HG03060 (cell line): ENCODE measurements at regions not wholly inside any gene's neighbourhood (a gene's known extent, or its start where the extent isn't known, plus 50 kb on each side); places are given as distances from the start of the nearest gene placed in this dataset.
A peak's percentile ranks its signal among the peaks of the same experiment; 100 is the strongest.
"Not testable (repeated sequence)": the region's sequence is repeated elsewhere in the genome, so short reads cannot be mapped to it uniquely, and the experiment has no call there.

Experiments
- ATAC-seq: cut with Tn5 transposase; IDR thresholded peaks from one replicate; pipeline ENCODE4 v1.9.1; 2021; ENCODE audit warnings: low read depth, moderate number of reproducible peaks; ENCODE audit not compliant: unreplicated experiment

DNA sequence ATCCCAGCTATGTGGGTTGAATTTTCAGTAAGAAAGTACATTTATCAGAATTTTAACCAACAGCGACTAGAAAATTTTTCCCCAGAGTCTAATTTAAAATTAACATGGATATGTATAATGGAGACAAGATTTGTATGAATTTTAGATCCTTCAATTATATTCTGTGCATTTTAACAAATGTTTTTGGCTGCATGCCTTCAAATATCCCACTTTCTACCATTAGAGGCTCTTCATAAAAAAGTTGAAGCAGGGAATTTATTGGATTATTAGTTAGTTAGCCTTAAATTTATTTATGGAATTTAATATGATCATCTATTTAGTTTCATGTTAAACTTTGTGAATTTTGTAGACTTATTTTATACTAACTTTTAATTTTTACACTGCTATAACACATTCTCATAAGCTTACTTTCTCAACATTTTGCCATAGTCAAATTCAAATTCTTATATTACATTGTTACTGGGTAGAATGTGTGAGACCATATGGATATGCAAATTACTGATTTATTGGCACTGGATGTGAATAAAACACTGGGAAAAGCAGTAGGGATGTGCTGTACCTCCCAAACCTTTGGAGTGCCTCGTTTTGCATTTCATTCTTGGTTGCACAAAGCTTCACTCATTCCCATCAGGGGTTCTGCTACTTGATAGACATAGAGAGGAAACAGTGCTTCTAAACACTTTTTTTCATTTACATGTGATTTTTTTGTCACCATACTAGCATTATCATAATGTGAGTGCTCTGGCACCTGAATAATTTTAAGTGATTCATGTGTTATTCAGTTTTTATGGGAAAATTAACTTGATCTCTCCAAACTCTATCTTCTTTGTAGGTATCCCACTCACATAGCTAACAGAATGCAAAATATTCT is 491.8 kb upstream of the COX7C start:
- no peak for ATAC-seq

DNA sequence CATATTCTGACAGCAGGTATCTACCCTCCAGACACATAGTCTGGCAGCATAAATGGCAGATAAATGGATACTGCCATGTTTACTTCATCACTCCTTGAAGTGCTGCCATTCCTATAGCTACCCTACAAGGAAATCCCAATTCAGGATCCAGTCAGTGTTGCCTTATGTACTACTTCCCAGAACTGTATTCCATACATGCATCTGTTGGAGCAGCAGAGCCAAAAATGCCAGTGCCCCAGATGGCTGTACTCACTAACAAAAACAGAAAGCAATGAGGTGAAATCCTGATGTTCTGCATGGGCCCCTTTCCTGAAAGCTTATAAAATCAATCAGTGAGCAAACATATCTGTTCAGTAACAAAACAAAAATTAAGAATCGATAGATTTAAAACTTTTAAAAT is 490.0 kb upstream of the COX7C start:
- ATAC-seq = no peak

DNA sequence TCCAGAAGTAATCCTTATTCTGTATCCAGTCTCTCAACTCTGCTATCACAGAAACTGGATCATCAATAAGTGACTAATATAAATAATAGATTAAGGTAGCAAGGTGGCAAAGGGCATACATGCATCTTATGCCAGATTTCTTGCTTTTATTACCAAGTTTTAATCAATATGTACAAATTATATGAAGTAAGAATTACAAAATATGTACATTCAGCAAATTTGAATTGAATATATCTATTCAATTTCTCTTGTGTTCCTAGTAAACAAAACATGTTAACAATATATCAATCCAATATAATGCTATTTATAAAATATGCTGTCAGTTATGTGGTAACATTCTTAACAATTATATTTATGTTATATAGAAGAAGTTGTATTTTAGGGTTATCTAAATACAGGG is 488.7 kb upstream of the COX7C start:
- ATAC-seq = no peak

DNA sequence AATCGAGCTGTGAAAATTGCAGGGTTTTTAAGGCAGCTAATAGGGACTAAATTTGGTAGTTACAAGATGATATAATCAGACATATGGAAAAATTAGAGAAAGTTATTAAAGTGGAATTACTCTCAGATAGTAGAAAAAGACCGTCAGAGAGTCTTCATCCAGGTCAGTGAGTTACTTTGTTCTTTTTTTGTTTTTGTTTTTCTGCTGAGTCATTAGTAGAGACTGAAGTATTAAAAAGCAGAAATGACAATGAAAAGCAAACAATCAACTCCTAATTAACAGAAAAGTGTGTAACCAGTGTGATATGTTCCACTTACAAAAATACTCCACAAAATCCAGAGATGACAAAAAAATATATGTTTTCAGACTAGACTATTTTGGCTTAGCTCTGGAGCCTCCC is 480.4 kb upstream of the COX7C start:
- ATAC-seq = no peak

DNA sequence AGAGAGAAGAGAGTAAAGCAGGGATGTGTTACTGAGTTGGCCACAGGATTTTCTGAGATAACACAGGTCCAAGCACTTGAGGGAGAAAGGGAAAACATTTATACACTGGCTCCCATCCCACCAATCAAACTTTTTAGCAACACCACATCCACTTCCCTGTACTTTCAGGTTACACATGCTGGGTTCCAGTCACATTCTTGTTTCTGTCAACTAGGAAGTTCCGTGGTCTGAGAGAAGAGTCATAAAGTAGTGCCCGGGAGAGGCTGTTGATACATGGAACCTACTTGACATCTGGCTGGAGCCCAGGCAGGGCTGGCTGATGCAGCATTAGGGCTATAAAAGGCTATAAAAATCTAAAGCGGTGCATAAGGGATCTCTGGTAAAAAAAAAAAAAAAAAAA is 473.9 kb upstream of the COX7C start:
- no peak for ATAC-seq

DNA sequence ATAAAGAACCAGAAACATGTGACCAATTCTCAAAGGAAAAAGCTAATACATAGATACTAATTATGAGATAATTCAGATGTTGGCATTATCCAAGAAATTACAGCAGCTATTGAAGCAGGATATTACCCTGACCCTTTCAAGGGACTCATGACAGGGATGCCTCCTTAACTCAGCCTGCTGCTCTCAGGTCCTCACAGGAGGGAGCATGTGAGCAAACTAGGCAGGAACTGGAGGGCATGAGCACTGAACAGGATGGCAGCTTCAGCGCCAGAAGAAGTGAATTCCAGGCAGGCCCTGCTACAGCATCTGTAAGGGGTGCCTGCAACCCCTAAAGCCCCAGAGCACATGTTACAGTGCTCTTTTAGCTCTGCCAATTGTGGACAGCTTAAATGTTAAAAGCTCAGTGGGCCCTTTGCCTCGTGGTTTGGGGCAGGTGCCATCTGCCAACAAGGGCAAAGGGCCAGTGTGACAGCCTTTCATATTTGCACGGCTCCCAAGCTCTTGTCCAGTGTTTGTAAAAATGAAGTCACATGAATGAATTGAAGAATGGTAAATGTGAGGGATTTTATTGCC is 464.7 kb upstream of the COX7C start:
- ATAC-seq = no peak

DNA sequence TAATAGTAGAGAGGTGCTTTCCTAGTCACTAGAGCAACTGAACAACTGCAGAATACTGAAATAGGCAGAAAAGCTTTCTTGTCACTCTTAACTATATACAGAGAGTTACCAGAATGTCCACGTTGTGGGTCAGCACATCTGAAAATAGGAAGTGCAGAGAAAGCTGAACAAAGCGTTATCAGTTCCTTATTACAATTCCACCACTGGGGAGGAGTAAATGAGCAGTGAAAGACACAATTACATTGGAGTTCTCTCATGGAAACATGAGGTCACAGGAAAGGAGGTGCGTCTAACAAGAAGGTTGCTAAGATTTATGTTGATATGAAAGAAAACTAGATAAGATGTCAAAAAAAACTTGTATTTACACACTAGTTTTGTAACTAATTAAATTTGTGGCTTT is 461.9 kb upstream of the COX7C start:
- no peak for ATAC-seq

DNA sequence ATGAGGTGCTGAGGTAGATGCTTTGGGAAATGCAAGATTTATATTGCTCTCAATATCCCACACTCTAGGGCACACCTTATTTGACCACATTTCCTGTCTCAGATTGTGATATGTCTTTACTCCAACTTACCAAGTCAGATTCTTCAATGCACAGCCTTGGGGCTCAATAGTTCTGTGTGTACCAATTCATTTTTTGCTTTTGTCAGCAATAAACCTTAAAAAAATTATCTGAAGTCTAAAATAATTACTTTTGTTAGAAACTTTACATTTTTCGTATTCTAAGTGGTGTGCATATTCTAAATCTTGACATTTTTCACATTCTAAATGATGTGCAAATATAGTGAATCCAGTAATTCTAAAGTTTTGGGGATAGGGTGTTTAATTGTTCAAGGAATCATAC is 447.5 kb upstream of the COX7C start:
- no peak for ATAC-seq

DNA sequence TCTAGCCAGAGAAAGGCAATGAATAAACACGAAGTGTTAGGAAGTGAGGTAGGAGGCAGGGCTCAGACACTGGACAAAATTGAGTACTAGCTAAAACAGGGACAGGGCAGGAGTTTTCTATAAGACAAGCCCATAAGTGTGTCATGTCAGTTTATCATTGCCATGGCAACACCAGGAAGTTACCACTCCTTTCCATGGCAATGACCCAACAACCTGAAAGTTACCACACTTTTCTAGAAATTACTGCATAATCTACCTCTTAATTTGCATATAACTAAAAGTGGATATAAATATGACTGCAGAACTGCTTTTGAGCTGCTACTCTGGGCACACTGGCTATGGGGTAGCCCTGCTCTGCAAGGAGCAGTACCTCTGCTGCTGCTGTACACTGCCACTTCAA is 442.5 kb upstream of the COX7C start:
- peak; percentile 96 for ATAC-seq

DNA sequence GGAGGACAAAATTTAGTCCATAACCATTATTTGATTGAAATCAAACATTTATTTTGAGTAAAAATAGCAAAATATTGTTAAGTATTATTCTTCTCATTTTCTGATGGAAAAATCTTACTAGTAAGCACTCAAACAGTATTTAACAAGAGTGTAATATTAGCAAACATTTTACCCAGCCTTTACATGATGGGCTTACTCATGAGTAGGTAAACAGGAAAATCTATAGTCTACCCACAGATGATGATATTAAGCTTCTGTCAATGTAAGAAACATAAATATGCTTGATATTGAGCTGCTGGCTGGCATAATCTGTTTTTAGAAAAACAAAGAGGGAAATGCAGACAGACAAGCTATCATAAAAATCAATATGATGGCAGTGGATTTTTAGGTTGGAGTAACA is 418.5 kb upstream of the COX7C start:
- no peak for ATAC-seq

DNA sequence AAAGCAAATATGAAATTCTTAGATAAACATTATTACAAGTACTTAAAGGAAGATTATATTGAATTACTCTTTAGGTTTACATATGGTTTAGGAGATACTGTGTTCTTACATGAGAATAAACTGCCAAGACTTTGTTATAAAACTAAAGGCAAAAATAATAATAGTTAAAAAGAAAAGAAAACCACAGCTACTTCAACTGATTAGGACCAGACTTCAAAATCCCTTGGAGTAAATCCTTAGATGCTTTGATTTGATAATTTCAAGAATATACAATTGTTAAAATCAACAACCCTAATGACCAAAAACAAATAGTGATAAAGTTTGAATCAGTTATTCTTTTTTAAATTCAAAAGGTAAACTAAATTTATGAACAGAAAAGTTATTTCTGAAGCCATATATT is 389.6 kb upstream of the COX7C start:
- no peak for ATAC-seq

DNA sequence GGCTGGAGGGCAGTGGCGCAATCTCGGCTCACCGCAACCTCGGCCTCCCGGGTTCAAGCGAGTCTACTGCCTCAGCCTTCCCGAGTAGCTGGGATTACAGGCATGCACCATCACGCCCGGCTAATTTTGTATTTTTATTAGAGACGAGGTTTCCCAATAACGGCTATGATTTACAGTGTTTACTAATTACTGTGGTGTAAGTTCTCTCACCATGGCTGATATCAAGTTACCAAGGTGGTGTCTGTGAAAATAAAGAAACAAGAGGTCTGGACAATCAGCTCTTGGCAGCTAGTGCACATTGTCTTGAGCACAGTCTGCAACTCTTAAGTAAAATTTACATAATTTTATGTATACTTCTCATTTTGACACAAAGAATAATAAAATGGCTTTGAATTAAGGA is 385.5 kb upstream of the COX7C start:
- ATAC-seq = no peak

DNA sequence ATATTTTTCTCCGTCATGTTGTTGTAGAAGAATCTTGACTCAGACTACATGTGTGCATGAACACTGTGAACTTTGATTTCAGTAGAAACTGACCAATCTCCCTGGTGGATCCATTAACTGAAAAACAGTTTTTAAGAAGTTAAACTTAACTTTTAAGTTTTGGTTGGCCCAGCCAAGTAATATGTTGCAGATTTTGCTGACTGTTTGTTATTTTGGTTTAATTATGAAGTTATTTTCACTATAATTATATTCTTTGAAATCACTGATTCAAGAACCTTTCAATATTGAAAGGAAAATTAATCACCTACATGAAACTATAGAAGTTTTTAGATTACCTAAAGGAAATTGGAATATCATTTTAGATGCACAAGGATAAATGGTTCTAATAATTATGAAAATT is 373.6 kb upstream of the COX7C start:
- ATAC-seq = no peak

DNA sequence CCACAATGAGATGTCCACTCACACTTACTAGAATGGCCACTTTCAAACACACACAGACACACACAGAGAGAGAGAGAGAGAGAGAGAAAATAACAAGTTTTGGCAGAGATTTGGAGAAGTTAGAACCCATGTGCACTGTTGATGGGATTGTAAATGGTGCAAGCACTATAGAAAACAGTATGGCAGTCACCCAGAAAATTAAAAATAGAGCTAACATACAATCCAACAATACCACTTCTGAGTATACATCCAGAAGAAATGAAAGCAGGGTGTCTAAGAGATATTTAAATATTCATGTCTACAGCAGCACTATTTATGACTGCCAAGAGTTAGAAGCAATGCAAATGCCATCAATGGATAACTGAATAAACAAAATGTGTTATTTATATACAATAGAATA is 359.9 kb upstream of the COX7C start:
- ATAC-seq = no peak

DNA sequence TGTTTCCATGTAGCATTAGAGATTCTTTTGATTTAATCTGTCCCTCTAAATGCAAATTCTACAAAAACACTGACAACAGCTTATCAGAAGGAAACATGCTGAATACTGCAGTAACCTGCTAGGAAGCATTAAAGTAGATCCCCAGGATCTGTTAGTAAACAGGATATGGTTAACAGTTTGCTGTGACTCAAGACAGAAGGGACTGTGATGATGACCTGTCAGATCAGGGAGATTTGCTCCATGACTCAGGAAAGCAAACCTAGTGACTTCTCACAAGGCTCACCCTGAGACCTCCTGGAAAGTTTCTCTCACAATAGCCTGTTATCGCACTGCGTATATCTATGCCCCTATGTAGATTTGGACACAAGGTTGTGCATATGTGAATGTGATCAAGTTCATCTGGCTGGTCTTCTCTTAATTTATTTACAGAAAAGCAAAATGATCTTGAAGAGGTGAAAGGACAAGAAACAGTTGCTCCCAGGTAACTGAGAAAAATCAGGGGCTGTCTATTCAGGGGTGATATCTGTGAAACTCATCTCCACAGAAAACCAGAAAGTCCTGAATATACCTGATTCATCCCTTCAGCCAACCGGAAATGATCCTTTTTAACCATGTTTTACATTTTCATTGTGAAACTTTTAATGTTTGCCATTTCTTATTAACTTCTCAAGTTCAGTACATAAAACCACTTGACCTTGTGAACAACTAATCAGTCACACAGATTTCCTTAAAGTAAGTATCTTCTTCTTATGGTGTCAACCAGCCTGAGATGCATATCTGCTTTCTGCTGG is 333.1 kb upstream of the COX7C start:
- ATAC-seq = not testable (repeated sequence)

DNA sequence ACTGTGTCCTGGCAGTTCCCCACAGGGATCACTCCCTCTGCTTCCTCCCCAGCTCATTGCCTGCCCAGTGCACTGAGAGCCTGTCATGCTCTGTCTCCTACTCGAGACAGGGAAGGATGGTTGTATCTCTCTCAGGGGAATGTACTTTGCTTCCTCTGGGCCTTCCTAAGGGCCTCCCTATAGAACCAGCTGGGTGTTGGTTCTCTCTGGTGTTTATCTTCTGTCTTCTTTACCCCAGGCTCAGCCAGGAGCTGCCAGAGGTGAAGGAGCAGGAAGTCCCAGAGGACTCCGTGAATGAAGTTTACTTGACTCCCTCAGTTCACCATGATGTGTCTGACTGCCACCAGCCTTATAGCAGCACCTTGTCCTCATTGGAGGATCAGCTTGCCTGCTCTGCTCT is 330.3 kb upstream of the COX7C start:
- ATAC-seq = not testable (repeated sequence)

DNA sequence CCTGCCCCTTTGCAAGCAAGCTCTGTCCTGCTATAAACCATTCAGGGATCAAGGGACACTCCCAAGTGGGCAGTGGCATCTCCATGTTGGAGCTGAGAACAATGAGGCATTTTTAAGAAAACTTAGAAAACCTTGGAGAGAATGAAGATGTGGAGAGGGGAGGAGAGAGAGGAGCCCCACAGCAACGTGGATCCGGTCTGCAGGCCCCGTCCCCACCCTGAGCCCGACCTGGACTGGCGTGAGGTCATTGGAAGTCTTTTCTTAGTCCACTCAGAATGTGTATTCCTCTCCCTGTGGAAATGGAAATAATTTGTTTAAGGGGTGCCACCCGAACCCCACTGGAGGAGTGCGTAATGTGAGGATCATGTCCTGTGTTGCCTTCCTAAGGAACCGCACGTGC is 328.0 kb upstream of the COX7C start:
- ATAC-seq = not testable (repeated sequence)

DNA sequence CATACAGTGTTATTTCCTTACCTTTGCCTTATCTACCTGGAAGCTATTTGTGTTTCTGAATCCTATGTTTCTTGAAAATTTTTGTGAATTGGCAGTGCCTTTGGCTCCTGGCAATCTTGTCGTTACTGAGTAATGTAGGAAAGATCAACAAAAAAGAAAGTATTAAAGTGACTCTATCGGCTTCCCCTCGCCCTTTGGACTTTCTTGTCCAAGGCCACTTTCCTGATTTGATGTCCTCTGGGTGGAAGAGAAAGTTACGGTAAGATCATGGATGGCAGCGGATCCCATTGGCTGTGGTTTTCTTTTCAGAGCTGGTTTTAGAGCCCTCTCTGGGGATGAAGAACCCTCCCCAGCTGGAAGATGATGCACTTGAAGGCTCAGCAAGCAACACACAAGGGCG is 324.9 kb upstream of the COX7C start:
- ATAC-seq = not testable (repeated sequence)

DNA sequence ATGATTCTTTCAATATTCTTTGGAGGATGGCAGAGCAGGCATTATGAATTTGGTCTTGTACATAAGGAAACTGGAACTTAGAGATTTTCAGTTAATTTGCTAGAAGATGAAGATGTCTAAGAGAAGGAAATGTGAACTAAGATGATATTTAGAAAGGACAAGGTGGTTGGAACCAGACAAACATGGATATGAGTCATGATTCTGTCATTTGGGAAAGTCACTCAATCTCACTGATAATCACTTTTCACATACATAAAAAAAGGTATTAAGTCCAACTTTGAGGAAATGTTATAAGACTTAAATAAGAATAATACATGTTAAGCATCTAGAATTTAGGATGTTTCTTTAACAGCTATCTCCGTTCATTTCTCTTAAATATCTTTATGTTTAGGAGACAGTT is 315.1 kb upstream of the COX7C start:
- ATAC-seq = not testable (repeated sequence)

DNA sequence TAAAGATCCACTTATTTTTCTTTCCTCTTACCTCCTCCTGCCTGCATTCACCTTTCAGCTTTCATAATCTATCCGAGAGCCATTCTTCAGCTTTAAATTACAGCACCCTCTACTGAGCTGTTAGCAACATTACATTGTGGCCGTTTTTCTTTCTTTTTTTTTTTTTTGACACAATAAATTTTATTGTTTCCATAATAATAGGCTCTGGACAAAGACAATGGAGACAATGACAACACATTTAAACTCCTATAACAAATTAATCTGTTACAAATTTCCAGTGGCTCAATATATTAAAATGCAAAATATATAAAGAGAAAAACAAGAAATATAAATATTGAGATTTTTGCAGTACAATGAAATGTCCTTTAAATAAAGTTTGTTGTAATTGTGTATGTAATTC is 312.7 kb upstream of the COX7C start:
- ATAC-seq = peak; percentile 49

DNA sequence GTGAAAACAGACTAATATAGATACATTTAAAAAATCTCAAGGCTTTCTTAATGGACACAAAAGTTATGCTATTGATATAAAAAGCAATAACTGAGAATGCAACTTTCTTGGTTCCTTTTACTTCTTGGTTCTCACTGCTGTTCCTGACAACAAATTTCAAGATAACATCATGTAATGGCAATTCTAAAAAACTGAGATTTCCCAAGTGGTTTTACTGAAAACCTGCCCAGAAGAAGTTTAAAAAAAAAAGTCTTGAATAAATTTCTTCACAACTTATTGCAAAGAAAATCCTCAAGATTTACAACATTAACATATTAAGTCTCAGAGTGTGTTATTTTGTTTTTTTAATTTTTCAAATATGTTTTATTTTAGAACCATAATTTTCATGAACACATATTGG is 302.8 kb upstream of the COX7C start:
- no peak for ATAC-seq

DNA sequence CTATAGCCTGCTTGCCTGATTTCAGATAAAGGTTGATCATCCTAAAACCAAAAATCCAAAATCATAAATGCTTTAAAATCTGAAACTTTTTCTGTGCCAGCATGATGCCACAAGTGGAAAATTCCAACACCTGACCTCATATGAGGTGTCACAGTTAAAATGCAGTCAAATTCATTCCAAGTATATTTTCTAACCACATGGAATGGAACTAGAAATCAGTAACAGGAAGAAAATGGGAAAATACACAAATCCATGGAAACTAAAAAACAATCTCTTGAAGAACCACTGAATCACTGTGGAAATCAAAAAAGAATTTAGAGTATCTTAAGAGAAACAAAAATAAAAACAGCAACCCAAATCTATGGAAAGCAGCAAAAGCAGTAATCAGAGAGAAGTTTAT is 297.5 kb upstream of the COX7C start:
- no peak for ATAC-seq
